GM12878 (cell line): ENCODE measurements at regions not wholly inside any gene's neighbourhood (a gene's known extent, or its start where the extent isn't known, plus 50 kb on each side); places are given as distances from the start of the nearest gene placed in this dataset.

Source experiments
- ATAC-seq: fragments of 200-7000 bp; cut with Tn5 transposase; 3 replicates; pipeline ENCODE4 v1.9.1; 2020; ENCODE audit warnings: mild to moderate bottlenecking, moderate library complexity
- BruUV-seq: library from RNA; stranded (reverse); fragments of 400-500 nt; replicated peaks from 2 replicates; lab custom pipeline; 2021; lab: Mats Ljungman, UMichigan
- CTCF ChIA-PET: fragments of 300-600 bp; sonication (Branson Sonifier 250); formaldehyde crosslinking; extraction: SDS; loops from one replicate; lab custom pipeline; 2021; ENCODE audit warnings: inconsistent platforms; lab: Yijun Ruan, JAX
- POLR2A ChIA-PET: fragments of 350-600 bp; formaldehyde crosslinking; extraction: SDS; loops from one replicate; lab custom pipeline; 2021; ENCODE audit warnings: inconsistent platforms; lab: Charles Lee
- RAD21 ChIA-PET: fragments of 300-600 bp; sonication (Branson Sonifier 250); formaldehyde crosslinking; loops from one replicate; lab custom pipeline; 2023; ENCODE audit warnings: antibody characterized with exemption; ENCODE audit not compliant: unreplicated experiment; lab: Charles Lee
- SMC1A ChIA-PET: fragments of 300-600 bp; sonication (Branson Sonifier 250); formaldehyde crosslinking; loops from one replicate; lab custom pipeline; 2023; ENCODE audit not compliant: unreplicated experiment, uncharacterized antibody; lab: Charles Lee
- DNase-seq: peaks from one replicate; pipeline ENCODE4 v3.0.0-alpha.2; 2011; ENCODE audit warnings: low read depth, low spot score
- FAIRE-seq: peaks from 3 replicates; lab custom pipeline; 2011; peaks lifted over from hg19 to GRCh38; lab: Jason Lieb, UNC
- H2AFZ ChIP-seq: 2 replicates; pipeline ENCODE4 v1.6.0; 2011; ENCODE audit warnings: low read depth, low read length, control low read depth; ENCODE audit not compliant: control insufficient read depth
- H3K27ac ChIP-seq: 2 replicates; pipeline ENCODE4 v1.5.1; 2011; ENCODE audit warnings: control low read depth; ENCODE audit not compliant: control insufficient read depth, insufficient read depth
- H3K27me3 ChIP-seq, 2 experiments: replicated peaks in 1 of 2; 2 replicates each; pipeline versions ENCODE4 v1.6.0 to v1.6.1; 2011; ENCODE audit warnings: low read length in 1 of 2; ENCODE audit not compliant: control insufficient read depth in 2 of 2, insufficient read depth in 2 of 2
- H3K36me3 ChIP-seq, 2 experiments: 2 replicates each; pipeline ENCODE4 v1.5.1; 2011; ENCODE audit warnings: low read length in 1 of 2; ENCODE audit not compliant: control insufficient read depth in 2 of 2, insufficient read depth in 2 of 2
- H3K4me1 ChIP-seq: 2 replicates; pipeline ENCODE4 v1.6.1; 2011; ENCODE audit warnings: mild to moderate bottlenecking, low read length, moderate library complexity, mixed read lengths; ENCODE audit not compliant: control insufficient read depth, insufficient read depth
- H3K4me2 ChIP-seq: 2 replicates; pipeline ENCODE4 v1.6.0; 2011; ENCODE audit warnings: control low read depth; ENCODE audit not compliant: control insufficient read depth, insufficient read depth
- H3K4me3 ChIP-seq: fragments of 200-600 bp; sonication (generic); 2 replicates; pipeline ENCODE4 v1.5.1; 2016
- H3K79me2 ChIP-seq: 2 replicates; pipeline ENCODE4 v1.6.0; 2011; ENCODE audit warnings: low read length; ENCODE audit not compliant: control insufficient read depth, insufficient read depth
- H3K9ac ChIP-seq: 2 replicates; pipeline ENCODE4 v1.8.0; 2011; ENCODE audit warnings: low read length, control low read depth, mixed read lengths; ENCODE audit not compliant: control insufficient read depth, insufficient read depth
- H3K9me3 ChIP-seq: replicated peaks from 3 replicates; pipeline ENCODE4 v1.5.1; 2011; ENCODE audit warnings: mild to moderate bottlenecking, low read length; ENCODE audit not compliant: control insufficient read depth, insufficient read depth
- H4K20me1 ChIP-seq: 2 replicates; pipeline ENCODE4 v1.6.0; 2011; ENCODE audit not compliant: control insufficient read depth, insufficient read depth
- CHD2 ChIP-seq: IDR thresholded peaks from 2 replicates; pipeline ENCODE4 v1.6.1; 2011; ENCODE audit warnings: low read depth, low read length, improper control_type of control experiment, borderline replicate concordance
- ESRRA ChIP-seq: IDR thresholded peaks from 2 replicates; pipeline ENCODE4 v1.6.1; 2012; ENCODE audit warnings: mild to moderate bottlenecking, low read length, improper control_type of control experiment
- FOS ChIP-seq: IDR thresholded peaks from 3 replicates; pipeline ENCODE4 v1.6.1; 2011; ENCODE audit warnings: borderline replicate concordance; ENCODE audit not compliant: insufficient read length; ENCODE audit errors: extremely low read depth
- IKZF2 ChIP-seq, 2 experiments: fragments of 450-650 bp; IDR thresholded peaks; 2 replicates each; pipeline ENCODE4 v1.6.1; 2017; ENCODE audit warnings: mild to moderate bottlenecking in 2 of 2, moderate library complexity in 2 of 2
- MTA2 ChIP-seq: fragments of 450-650 bp; IDR thresholded peaks from 2 replicates; pipeline ENCODE4 v1.6.1; 2016; ENCODE audit warnings: low read depth, mild to moderate bottlenecking, moderate library complexity
- MTA3 ChIP-seq: IDR thresholded peaks from 2 replicates; pipeline ENCODE4 v1.6.1; 2012; ENCODE audit warnings: low read length, inconsistent platforms, borderline replicate concordance
- NR2C2 ChIP-seq: IDR thresholded peaks from 2 replicates; pipeline ENCODE4 v1.6.1; 2011; ENCODE audit warnings: borderline replicate concordance, low read depth; ENCODE audit not compliant: control insufficient read depth, insufficient read length
- REST ChIP-seq: IDR thresholded peaks from 2 replicates; pipeline ENCODE4 v1.6.1; 2012; ENCODE audit warnings: mild to moderate bottlenecking, low read depth, low read length
- SUZ12 ChIP-seq: fragments of 200-600 bp; sonication (generic); IDR thresholded peaks from one replicate; pipeline ENCODE4 v1.6.1; 2018; ENCODE audit warnings: antibody characterized with exemption, mild to moderate bottlenecking; ENCODE audit not compliant: unreplicated experiment
- TAF1 ChIP-seq: IDR thresholded peaks from 2 replicates; pipeline ENCODE4 v1.6.1; 2011; ENCODE audit warnings: mild to moderate bottlenecking, low read depth, low read length, borderline replicate concordance
- TCF12 ChIP-seq: IDR thresholded peaks from 2 replicates; pipeline ENCODE4 v1.6.1; 2011; ENCODE audit warnings: low read depth, mild to moderate bottlenecking, low read length
- ZBTB40 ChIP-seq: fragments of 450-650 bp; IDR thresholded peaks from 2 replicates; pipeline ENCODE4 v1.6.1; 2016; ENCODE audit warnings: mild to moderate bottlenecking, moderate library complexity, borderline replicate concordance
- ZNF622 ChIP-seq: fragments of 450-650 bp; IDR thresholded peaks from 2 replicates; pipeline ENCODE4 v1.6.1; 2017; ENCODE audit warnings: mild to moderate bottlenecking, inconsistent platforms
- WGBS: methylation state at CpG from one replicate; pipeline ENCODE4 v1.1.6; 2016; ENCODE audit warnings: low lambda C conversion rate; ENCODE audit not compliant: insufficient replicate concordance, insufficient coverage; ENCODE audit errors: missing lambda C conversion rate; 5-methylcytosine and 5-hydroxymethylcytosine counted together
- in situ Hi-C: fragments of 300-500 bp; cut with MboI; formaldehyde crosslinking; loops from 9 replicates; pipeline ENCODE4 v1.14.3; 2018; ENCODE audit warnings: mixed read lengths
- intact Hi-C: fragments of 100-400 bp; cut with micrococcal nuclease; formaldehyde crosslinking; loops from one replicate; pipeline ENCODE4 v1.14.2; 2022; ENCODE audit not compliant: unreplicated experiment
- TF ChIP-seq, protein P1 (sequence below): fragments of 450-650 bp; IDR thresholded peaks from 2 replicates; pipeline ENCODE4 v1.6.1; 2017; ENCODE audit warnings: borderline replicate concordance

GRCh38 chr2:38167968-38168350, 92.0 kb upstream of the CYP1B1 start:
- in situ Hi-C loops: no loop called here
- H2AFZ ChIP-seq: no peak overlapping the region
- ChIA-PET SMC1A (no interaction called here), RAD21 (no interaction called here), POLR2A (no interaction called here), CTCF (no interaction called here)
- no peak for ATAC-seq
- peaks cover 34% of the 10 kb centered on the region for H3K4me1 ChIP-seq
- FAIRE-seq: no peak
- no peaks in the 10 kb centered on the region for H3K27me3 ChIP-seq
- DNase-seq: no peak
- H3K9me3 ChIP-seq: peaks cover 8% of the 10 kb centered on the region; the same call in 2 of the 3 replicates
- intact Hi-C loops: loop anchor here (2.0 to 5.0 kb wide), 2 partner anchors 17 to 94 kb away; no protein-coding TSS in a partner anchor
- no peak overlapping the region for H3K9ac ChIP-seq
- no peak overlapping the region for H3K4me3 ChIP-seq
- WGBS: 0% methylated on average over 2 of the region's 2 CpGs
- H3K36me3 ChIP-seq: no peaks in the 10 kb centered on the region
- H3K4me2 ChIP-seq: no peak overlapping the region
- no peak overlapping the region for H3K27ac ChIP-seq
- no TSS peak for BruUV-seq
- H4K20me1 ChIP-seq: no peaks in the 10 kb centered on the region
- no peaks in the 10 kb centered on the region for H3K79me2 ChIP-seq
- TF ChIP-seq CHD2 (no peak), MTA3 (no peak), TAF1 (no peak), NR2C2 (no peak), REST (no peak), FOS (no peak), SUZ12 (no peak), ZNF622 (no peak), IKZF2 (IDR thresholded peaks at IDR 0.05) (no peak), MTA2 (no peak), ESRRA (no peak), TCF12 (no peak), ZBTB40 (no peak)
- TF ChIP-seq, protein P1, sequence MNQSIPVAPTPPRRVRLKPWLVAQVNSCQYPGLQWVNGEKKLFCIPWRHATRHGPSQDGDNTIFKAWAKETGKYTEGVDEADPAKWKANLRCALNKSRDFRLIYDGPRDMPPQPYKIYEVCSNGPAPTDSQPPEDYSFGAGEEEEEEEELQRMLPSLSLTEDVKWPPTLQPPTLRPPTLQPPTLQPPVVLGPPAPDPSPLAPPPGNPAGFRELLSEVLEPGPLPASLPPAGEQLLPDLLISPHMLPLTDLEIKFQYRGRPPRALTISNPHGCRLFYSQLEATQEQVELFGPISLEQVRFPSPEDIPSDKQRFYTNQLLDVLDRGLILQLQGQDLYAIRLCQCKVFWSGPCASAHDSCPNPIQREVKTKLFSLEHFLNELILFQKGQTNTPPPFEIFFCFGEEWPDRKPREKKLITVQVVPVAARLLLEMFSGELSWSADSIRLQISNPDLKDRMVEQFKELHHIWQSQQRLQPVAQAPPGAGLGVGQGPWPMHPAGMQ: no peak
